Caco-2 (cell line): ENCODE measurements at regions not wholly inside any gene's neighbourhood (a gene's known extent, or its start where the extent isn't known, plus 50 kb on each side); places are given as distances from the start of the nearest gene placed in this dataset.
A peak's percentile ranks its signal among the peaks of the same experiment; 100 is the strongest.

Source experiments
- BruUV-seq: library from RNA; stranded (reverse); fragments of 400-500 nt; replicated peaks from 2 replicates; lab custom pipeline; 2021; lab: Mats Ljungman, UMichigan
- CTCF ChIA-PET: fragments of 300-600 bp; sonication (Branson Sonifier 250); formaldehyde crosslinking; loops from one replicate; lab custom pipeline; 2022; ENCODE audit warnings: antibody characterized with exemption; lab: Charles Lee
- POLR2A ChIA-PET: fragments of 300-600 bp; sonication (Branson Sonifier 250); formaldehyde crosslinking; loops from one replicate; lab custom pipeline; 2022; ENCODE audit warnings: antibody characterized with exemption; lab: Charles Lee
- DNase-seq, 2 experiments: peaks; one replicate each; pipeline versions ENCODE4 v3.0.0 to v3.0.0-alpha.2; 2020 to 2022
- H3K27me3 ChIP-seq: replicated peaks from 2 replicates; pipeline ENCODE4 v1.6.0; 2011; ENCODE audit warnings: low read length; ENCODE audit not compliant: control insufficient read depth, insufficient read depth
- H3K36me3 ChIP-seq: 2 replicates; pipeline ENCODE4 v1.5.1; 2011; ENCODE audit warnings: low read length; ENCODE audit not compliant: control insufficient read depth, insufficient read depth
- H3K4me1 ChIP-seq: fragments of 250-450 bp; sonication (Bioruptor Pico); 2 replicates; pipeline ENCODE4 v1.5.1; 2020; ENCODE audit warnings: mild to moderate bottlenecking
- H3K4me3 ChIP-seq: 2 replicates; pipeline ENCODE4 v1.5.1; 2011; ENCODE audit warnings: low read depth, mild to moderate bottlenecking, control low read depth, low read length
- H3K9me3 ChIP-seq: fragments of 250-450 bp; sonication (Bioruptor Pico); 2 replicates; pipeline ENCODE4 v1.5.1; 2020; ENCODE audit warnings: mild to moderate bottlenecking, moderate library complexity
- H3K27ac Mint-ChIP-seq: one replicate; pipeline ENCODE4 v1.8.0; 2022; ENCODE audit warnings: mixed read lengths; ENCODE audit not compliant: unreplicated experiment
- H3K27me3 Mint-ChIP-seq: one replicate; pipeline ENCODE4 v1.8.0; 2022; ENCODE audit warnings: mixed read lengths; ENCODE audit not compliant: insufficient read depth, unreplicated experiment
- H3K36me3 Mint-ChIP-seq: one replicate; pipeline ENCODE4 v1.8.0; 2022; ENCODE audit warnings: mild to moderate bottlenecking, mixed read lengths; ENCODE audit not compliant: insufficient read depth, unreplicated experiment
- H3K4me1 Mint-ChIP-seq: one replicate; pipeline ENCODE4 v1.8.0; 2022; ENCODE audit warnings: low read depth, mixed read lengths; ENCODE audit not compliant: unreplicated experiment
- H3K4me3 Mint-ChIP-seq: one replicate; pipeline ENCODE4 v1.8.0; 2022; ENCODE audit warnings: mild to moderate bottlenecking, moderate library complexity, mixed read lengths; ENCODE audit not compliant: unreplicated experiment
- H3K9me3 Mint-ChIP-seq: one replicate; pipeline ENCODE4 v1.8.0; 2022; ENCODE audit warnings: mixed read lengths; ENCODE audit not compliant: unreplicated experiment
- CTCF ChIP-seq, 2 experiments: fragments of 200-600 bp in 1 of 2; IDR thresholded peaks; 1 replicate in 1 of 2; 2 replicates in 1 of 2; pipeline versions ENCODE4 v1.5.1 to v1.8.0; 2011 to 2022; ENCODE audit warnings: antibody characterized with exemption in 1 of 2, control low read depth in 1 of 2, inconsistent platforms in 1 of 2, low read depth in 1 of 2, low read length in 1 of 2, mild to moderate bottlenecking in 1 of 2, moderate library complexity in 1 of 2; ENCODE audit not compliant: insufficient read depth in 1 of 2, severe bottlenecking in 1 of 2, unreplicated experiment in 1 of 2
- intact Hi-C: fragments of 100-400 bp; cut with micrococcal nuclease; formaldehyde crosslinking; loops from one replicate; pipeline ENCODE4 v1.10.0; 2022; ENCODE audit not compliant: unreplicated experiment

- H3K9me3 ChIP-seq, result no peaks in the 10 kb centered on the region; the same call in 1 of the 2 replicates
- no peaks in the 10 kb centered on the region for H3K4me1 Mint-ChIP-seq
- no peaks in the 10 kb centered on the region for H3K4me1 ChIP-seq
- H3K36me3 ChIP-seq, result no peaks in the 10 kb centered on the region
- no peak for TF ChIP-seq CTCF (IDR thresholded peaks at IDR 0.05; ENCODE audit: insufficient read depth in 1 of 2, low read depth in 1 of 2, low read length in 1 of 2, severe bottlenecking in 1 of 2, unreplicated experiment in 1 of 2)
- POLR2A ChIA-PET, result no interaction called here
- DNase-seq, result peak in 1 of 2 experiments; percentile 5
- no peak overlapping the region for H3K27ac Mint-ChIP-seq
- no peak overlapping the region for H3K4me3 Mint-ChIP-seq
- H3K27me3 ChIP-seq, result no peaks in the 10 kb centered on the region
- no peak overlapping the region for H3K4me3 ChIP-seq
- no TSS peak for BruUV-seq
- no peaks in the 10 kb centered on the region for H3K9me3 Mint-ChIP-seq
- CTCF ChIA-PET, result no interaction called here
- H3K27me3 Mint-ChIP-seq, result no peaks in the 10 kb centered on the region
- H3K36me3 Mint-ChIP-seq, result no peaks in the 10 kb centered on the region
- intact Hi-C loops, result no loop called here
These were observed 52.1 kb upstream of the ANO1 start for GRCh38 chr11:70026012-70026411.

GRCh38 chr11:70026726-70027125, 51.4 kb upstream of the ANO1 start:
- ChIA-PET POLR2A (no interaction called here), CTCF (no interaction called here)
- no peaks in the 10 kb centered on the region for H3K36me3 Mint-ChIP-seq
- Histone ChIP-seq H3K4me1 (no peaks in the 10 kb centered on the region), H3K27me3 (no peaks in the 10 kb centered on the region), H3K36me3 (no peaks in the 10 kb centered on the region), H3K9me3 (no peaks in the 10 kb centered on the region; the same call in 1 of the 2 replicates), H3K4me3 (no peak overlapping the region)
- DNase-seq, result peak in 1 of 2 experiments; percentile 32
- no peak overlapping the region for H3K27ac Mint-ChIP-seq
- no peaks in the 10 kb centered on the region for H3K27me3 Mint-ChIP-seq
- no peak overlapping the region for H3K4me3 Mint-ChIP-seq
- no peak for TF ChIP-seq CTCF (IDR thresholded peaks at IDR 0.05; ENCODE audit: insufficient read depth in 1 of 2, low read depth in 1 of 2, low read length in 1 of 2, severe bottlenecking in 1 of 2, unreplicated experiment in 1 of 2)
- no peaks in the 10 kb centered on the region for H3K4me1 Mint-ChIP-seq
- no peaks in the 10 kb centered on the region for H3K9me3 Mint-ChIP-seq
- intact Hi-C loops, result no loop called here
- no TSS peak for BruUV-seq

- no peak for TF ChIP-seq CTCF (IDR thresholded peaks at IDR 0.05; ENCODE audit: insufficient read depth in 1 of 2, low read depth in 1 of 2, low read length in 1 of 2, severe bottlenecking in 1 of 2, unreplicated experiment in 1 of 2)
- Mint-ChIP-seq H3K4me1 (no peaks in the 10 kb centered on the region), H3K36me3 (no peaks in the 10 kb centered on the region), H3K27me3 (no peaks in the 10 kb centered on the region), H3K9me3 (no peaks in the 10 kb centered on the region), H3K27ac (no peak overlapping the region), H3K4me3 (no peak overlapping the region)
- Histone ChIP-seq H3K36me3 (no peaks in the 10 kb centered on the region), H3K4me1 (no peaks in the 10 kb centered on the region), H3K9me3 (no peaks in the 10 kb centered on the region; the same call in 1 of the 2 replicates), H3K4me3 (no peak overlapping the region), H3K27me3 (no peaks in the 10 kb centered on the region)
- POLR2A ChIA-PET, result no interaction called here
- peak in 1 of 2 experiments; percentile 28 for DNase-seq
- no TSS peak for BruUV-seq
- intact Hi-C loops, result no loop called here
- CTCF ChIA-PET, result no interaction called here
These were observed 50.7 kb upstream of the ANO1 start for GRCh38 chr11:70027451-70027850.
